Effector CD8-positive, alpha-beta T cell (primary cell): ENCODE measurements at regions not wholly inside any gene's neighbourhood (a gene's known extent, or its start where the extent isn't known, plus 50 kb on each side); places are given as distances from the start of the nearest gene placed in this dataset.
"Not testable (repeated sequence)": the region's sequence is repeated elsewhere in the genome, so short reads cannot be mapped to it uniquely, and the experiment has no call there.

Experiments
- DNase-seq: peaks from one replicate; lab custom pipeline; 2025; lab: John Stamatoyannopoulos, UW

DNA sequence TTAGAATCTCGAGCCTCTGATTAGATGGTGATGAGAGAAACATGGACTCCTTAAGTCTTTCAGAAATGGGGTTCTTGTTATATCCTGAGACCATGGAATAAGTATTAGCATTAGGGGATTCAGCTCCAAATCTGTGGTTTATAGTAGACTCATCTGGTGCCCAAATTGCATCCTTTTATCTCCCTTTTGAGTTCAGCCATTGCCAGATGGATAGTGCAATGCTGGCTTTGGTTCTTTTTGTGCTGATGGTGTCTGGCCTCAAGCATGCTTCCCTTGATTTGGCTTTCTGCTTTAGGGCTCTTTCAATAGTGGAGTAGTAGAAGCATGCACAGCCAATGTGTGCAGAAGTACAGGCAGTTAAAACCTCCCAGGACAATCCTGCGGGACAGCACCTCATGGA, 306.4 kb downstream of the TSN start:
- no peak for DNase-seq

- DNase-seq, result no peak
Measured at GRCh38 chr2:122062506-122062905, 307.1 kb downstream of the TSN start.

GRCh38 chr2:122063716-122064115, 308.3 kb downstream of the TSN start:
- no peak for DNase-seq

DNA sequence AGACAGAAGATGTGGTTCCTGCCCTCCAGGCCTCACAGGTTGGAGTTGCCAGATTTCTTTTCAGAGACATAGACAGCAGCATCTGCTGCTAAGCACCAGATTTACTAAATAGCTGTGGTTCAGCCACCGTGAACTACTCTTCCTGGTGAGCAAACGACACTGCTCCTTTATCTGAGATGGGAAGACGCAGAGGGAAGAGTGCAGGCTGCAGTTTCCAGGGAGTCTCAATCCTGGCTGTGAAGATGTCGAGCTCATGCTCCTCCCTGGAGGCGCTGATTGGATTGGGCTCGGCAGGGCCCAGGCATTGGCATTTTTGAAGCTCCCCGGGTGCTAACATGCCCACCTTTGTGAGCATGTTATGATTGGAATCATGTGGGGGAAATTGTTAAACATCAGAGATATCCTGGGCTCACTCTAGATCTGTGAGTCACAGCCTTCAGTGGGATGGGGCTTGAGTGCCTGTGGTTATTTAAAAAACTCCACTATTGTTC, 314.8 kb downstream of the TSN start:
- DNase-seq, result no peak

GRCh38 chr2:122072666-122073065, 317.2 kb downstream of the TSN start:
- no peak for DNase-seq

DNA sequence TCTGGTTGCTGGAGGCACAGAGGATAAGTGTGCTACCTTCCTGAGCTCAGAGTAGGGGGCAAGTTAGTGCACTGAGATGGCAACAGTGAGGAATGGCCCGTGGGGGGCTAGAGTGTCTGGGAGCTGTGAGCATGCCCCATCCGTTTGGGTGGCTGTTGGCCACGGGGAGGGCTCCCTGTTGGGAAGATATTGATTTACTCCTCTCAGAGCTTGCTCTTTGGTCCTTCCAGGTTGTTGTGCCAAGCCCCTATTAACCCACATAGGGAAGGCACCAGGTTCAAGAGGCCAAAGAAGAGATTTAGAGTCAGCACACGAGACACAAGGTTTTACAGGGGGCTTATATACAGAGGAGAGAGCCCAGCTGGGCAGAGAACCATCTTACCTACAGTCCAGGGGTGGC, 318.8 kb downstream of the TSN start:
- no peak for DNase-seq

DNA sequence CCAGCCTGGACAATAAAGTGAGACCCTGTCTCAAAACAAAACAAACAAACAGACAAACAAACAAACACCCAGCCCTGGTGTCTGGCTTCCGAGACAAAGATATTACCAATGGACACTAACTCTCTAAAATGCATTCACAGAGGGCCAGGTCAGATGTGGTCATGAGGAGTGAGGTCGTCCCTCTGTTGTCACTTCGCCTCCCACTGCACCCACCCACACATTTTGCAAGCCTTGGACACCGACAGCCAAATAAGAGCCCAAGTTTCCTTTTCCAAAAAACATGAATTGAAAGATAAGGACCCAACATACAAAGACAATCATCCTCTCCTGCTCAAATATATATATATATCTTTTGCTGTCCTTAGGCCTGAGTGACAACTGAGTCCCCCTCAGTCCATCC, 319.9 kb downstream of the TSN start:
- no peak for DNase-seq

- no peak for DNase-seq
Measured at GRCh38 chr2:122077114-122077513, 321.7 kb downstream of the TSN start.

- DNase-seq, result no peak
Measured at GRCh38 chr2:122077771-122078170, 322.3 kb downstream of the TSN start.

DNA sequence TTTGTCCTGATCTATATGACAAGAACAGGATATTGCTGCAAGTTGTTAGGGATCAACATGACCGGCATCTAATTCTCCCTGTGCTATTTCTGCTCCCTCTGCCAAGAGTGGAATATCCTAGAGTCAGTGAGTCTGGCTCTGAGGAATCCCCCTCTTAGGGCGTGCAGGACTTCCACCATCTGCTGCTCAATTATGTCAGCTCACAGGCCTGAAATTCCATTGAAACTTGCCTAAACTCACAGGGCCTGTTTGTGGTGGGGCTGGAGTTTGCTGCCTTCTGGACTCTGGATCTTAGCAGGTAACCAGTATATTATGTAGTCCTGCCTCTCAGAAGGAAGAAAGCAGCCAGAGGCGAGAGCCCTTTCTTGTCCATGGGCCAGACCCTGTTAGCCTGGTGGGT, 323.0 kb downstream of the TSN start:
- DNase-seq, result no peak

DNA sequence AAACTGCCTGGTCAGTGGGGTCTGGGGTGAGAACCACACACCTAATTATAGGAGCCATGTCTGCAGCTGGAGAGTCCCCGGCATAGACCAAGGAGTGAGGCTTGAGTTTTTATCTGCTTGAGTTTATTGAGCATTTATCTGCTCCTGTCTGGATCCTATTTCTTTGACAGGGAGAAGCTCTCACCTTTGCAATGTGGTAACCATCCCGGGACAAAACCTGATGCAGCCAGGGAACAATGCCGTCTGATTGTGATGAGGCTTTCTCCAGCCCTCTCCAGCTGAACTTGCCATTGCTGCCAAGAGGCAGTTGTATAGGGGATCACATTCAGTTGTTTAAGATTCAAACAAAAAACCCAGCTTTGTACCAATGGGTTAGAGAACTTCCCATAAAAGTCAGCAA, 324.4 kb downstream of the TSN start:
- no peak for DNase-seq

GRCh38 chr2:122080316-122080715, 324.9 kb downstream of the TSN start:
- no peak for DNase-seq

DNA sequence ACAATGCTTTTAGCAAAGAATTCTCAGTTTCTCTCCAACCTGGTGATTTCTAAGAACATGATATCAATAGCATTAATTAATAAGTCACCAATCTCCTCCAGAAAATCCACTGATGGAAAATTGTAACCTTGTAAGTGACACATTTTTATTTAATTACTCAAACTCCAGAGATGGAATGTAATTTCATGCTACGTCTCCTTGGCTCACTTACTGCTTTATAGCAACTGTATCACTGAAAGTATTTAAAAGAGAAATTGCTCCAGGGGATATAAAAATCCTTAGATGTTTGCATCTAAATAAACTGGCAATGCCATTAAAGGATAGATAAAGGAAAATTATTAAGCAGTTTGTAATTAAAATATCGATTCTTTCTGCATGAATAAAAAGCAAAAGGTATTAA, 325.4 kb downstream of the TSN start:
- no peak for DNase-seq

GRCh38 chr2:122081751-122082150, 326.3 kb downstream of the TSN start:
- DNase-seq, result no peak

GRCh38 chr2:122083256-122084048, 328.0 kb downstream of the TSN start:
- DNase-seq, result no peak

- DNase-seq, result not testable (repeated sequence)
Measured at GRCh38 chr2:122085672-122086071, 330.2 kb downstream of the TSN start.

- DNase-seq, result no peak
Measured at GRCh38 chr2:122094557-122094956, 339.1 kb downstream of the TSN start.

GRCh38 chr2:122096761-122097160, 341.3 kb downstream of the TSN start:
- DNase-seq, result no peak

- DNase-seq, result no peak
Measured at GRCh38 chr2:122098306-122098705, 342.9 kb downstream of the TSN start.

GRCh38 chr2:122100346-122100745, 344.9 kb downstream of the TSN start:
- no peak for DNase-seq

DNA sequence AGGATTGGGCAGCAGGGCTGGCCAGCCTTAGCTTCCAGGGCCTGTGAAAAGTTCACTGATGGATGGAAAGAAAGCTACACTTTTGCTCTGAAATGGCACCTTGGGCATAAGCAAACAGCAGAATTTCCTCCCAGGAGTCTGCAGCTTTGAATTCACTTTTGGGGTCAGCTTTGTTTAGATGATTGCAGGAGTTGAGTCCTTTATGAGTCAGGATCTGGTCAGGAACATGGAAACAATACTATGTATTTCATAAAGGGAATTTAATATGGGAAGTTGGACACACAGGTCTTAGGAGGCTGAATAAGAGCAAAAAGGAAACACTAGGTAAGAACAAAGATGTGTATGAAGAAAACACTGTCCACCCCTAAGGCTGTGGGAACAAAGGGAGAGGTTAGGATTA, 345.3 kb downstream of the TSN start:
- no peak for DNase-seq

GRCh38 chr2:122101319-122101718, 345.9 kb downstream of the TSN start:
- DNase-seq, result no peak

DNA sequence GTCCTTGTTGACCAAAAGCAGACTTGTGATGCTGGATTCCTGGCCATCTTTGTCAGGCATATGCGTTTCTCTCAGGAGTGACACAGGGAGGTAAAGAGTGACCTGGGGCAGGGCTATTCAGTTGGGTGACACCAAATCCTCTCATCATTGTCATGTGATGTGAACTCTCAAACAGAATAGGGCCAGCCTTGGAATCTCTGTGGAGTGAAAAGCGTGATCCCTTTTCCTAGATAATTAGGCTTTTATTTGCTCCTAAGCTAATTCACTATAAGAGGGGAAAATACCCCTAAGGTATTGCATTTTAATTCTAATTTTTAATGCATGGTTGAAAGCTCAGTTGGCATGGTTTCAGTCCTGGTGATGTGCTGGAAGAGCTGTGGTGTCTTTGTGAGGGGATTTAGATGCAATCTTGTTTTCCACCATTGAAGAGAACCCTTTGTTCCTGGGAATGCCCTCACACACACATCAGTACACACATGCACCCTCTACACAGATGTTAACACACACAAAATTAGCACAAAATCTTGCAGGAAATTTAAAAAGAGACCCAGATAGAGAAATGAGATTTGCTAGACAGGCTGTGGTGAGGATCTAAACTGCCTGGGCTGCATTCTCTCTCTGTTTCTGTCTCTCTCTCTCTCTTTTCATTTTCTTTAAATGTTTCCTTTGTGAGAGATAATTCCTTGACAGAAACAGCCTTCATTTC, 349.9 kb downstream of the TSN start:
- no peak for DNase-seq

- no peak for DNase-seq
Measured at GRCh38 chr2:122105877-122106206, 350.4 kb downstream of the TSN start.
